Liver (tissue), 8 donors: ENCODE measurements at regions not wholly inside any gene's neighbourhood (a gene's known extent, or its start where the extent isn't known, plus 50 kb on each side); places are given as distances from the start of the nearest gene placed in this dataset.

Experiments used
- DNase-seq: peaks from one replicate; pipeline ENCODE4 v3.0.0-alpha.2; 2017; ENCODE audit warnings: low spot score
- H3K27ac ChIP-seq, 2 donors: one replicate each; pipeline ENCODE4 v1.7.0; 2013; ENCODE audit warnings: inconsistent platforms in 2 of 2, low read length in 2 of 2, control low read depth in 1 of 2, low read depth in 1 of 2, mild to moderate bottlenecking in 1 of 2
- H3K27me3 ChIP-seq, 4 donors: one replicate each; pipeline versions ENCODE4 v1.6.1 to v1.7.0; 2013; ENCODE audit warnings: low read length in 3 of 4, inconsistent platforms in 1 of 4, mild to moderate bottlenecking in 1 of 4, moderate library complexity in 1 of 4; ENCODE audit not compliant: control insufficient read depth in 4 of 4, insufficient read depth in 4 of 4
- H3K36me3 ChIP-seq, 4 donors: one replicate each; pipeline versions ENCODE4 v1.6.1 to v1.7.0; 2013; ENCODE audit warnings: low read length in 3 of 4, mild to moderate bottlenecking in 3 of 4, low read depth in 1 of 4, moderate library complexity in 1 of 4; ENCODE audit not compliant: control insufficient read depth in 4 of 4, insufficient read depth in 3 of 4
- H3K4me1 ChIP-seq, 4 donors: one replicate each; pipeline versions ENCODE4 v1.6.1 to v1.7.0; 2013; ENCODE audit warnings: low read length in 3 of 4, mild to moderate bottlenecking in 3 of 4, moderate library complexity in 1 of 4; ENCODE audit not compliant: control insufficient read depth in 4 of 4, insufficient read depth in 4 of 4
- H3K4me3 ChIP-seq, 3 donors: one replicate each; pipeline versions ENCODE4 v1.6.1 to v1.7.0; 2013; ENCODE audit warnings: low read length in 3 of 3, control low read depth in 1 of 3, low read depth in 1 of 3, mild to moderate bottlenecking in 1 of 3
- H3K9ac ChIP-seq, 2 donors: one replicate each; pipeline ENCODE4 v1.7.0; 2013; ENCODE audit warnings: low read length in 2 of 2, mild to moderate bottlenecking in 2 of 2, moderate library complexity in 2 of 2, control low read depth in 1 of 2, low read depth in 1 of 2
- H3K9me3 ChIP-seq, 4 donors: one replicate each; pipeline versions ENCODE4 v1.6.1 to v1.7.0; 2013; ENCODE audit warnings: low read length in 3 of 4; ENCODE audit not compliant: control insufficient read depth in 4 of 4
- ATF3 ChIP-seq: IDR thresholded peaks from 2 replicates; pipeline ENCODE4 v1.6.1; 2016; ENCODE audit warnings: antibody characterized with exemption
- CTCF ChIP-seq: fragments of 150-350 bp; IDR thresholded peaks from 2 replicates; pipeline ENCODE4 v1.5.1; 2017; ENCODE audit warnings: improper control_type of control experiment, low read depth, low read length; ENCODE audit not compliant: missing input control
- EGR1 ChIP-seq, 2 donors: IDR thresholded peaks; 2 replicates each; pipeline ENCODE4 v1.6.1; 2016 to 2018; ENCODE audit warnings: antibody characterized with exemption in 2 of 2, low read depth in 2 of 2
- FOXA1 ChIP-seq: IDR thresholded peaks from 2 replicates; pipeline ENCODE4 v1.6.1; 2016; ENCODE audit warnings: antibody characterized with exemption
- FOXA2 ChIP-seq: IDR thresholded peaks from 2 replicates; pipeline ENCODE4 v1.6.1; 2016; ENCODE audit warnings: antibody characterized with exemption
- GABPA ChIP-seq, 2 donors: IDR thresholded peaks in 1 of 2; conservative IDR thresholded peaks in 1 of 2; 2 replicates each; pipeline ENCODE4 v1.6.1; 2016; ENCODE audit warnings: antibody characterized with exemption in 2 of 2, mild to moderate bottlenecking in 1 of 2, moderate library complexity in 1 of 2
- HNF4A ChIP-seq, 2 donors: conservative IDR thresholded peaks; 2 replicates each; pipeline ENCODE4 v1.6.1; 2016; ENCODE audit warnings: antibody characterized with exemption in 2 of 2, mild to moderate bottlenecking in 2 of 2
- HNF4G ChIP-seq: IDR thresholded peaks from 2 replicates; pipeline ENCODE4 v1.6.1; 2016; ENCODE audit warnings: antibody characterized with exemption
- JUND ChIP-seq, 2 donors: IDR thresholded peaks; 2 replicates each; pipeline ENCODE4 v1.6.1; 2016; ENCODE audit warnings: antibody characterized with exemption in 2 of 2
- MAX ChIP-seq: IDR thresholded peaks from 2 replicates; pipeline ENCODE4 v1.6.1; 2016; ENCODE audit warnings: antibody characterized with exemption
- NR2F2 ChIP-seq: IDR thresholded peaks from 2 replicates; pipeline ENCODE4 v1.6.1; 2016; ENCODE audit warnings: antibody characterized with exemption
- REST ChIP-seq: IDR thresholded peaks from 2 replicates; pipeline ENCODE4 v1.6.1; 2016; ENCODE audit warnings: antibody characterized with exemption, mild to moderate bottlenecking
- SP1 ChIP-seq: IDR thresholded peaks from 2 replicates; pipeline ENCODE4 v1.6.1; 2018; ENCODE audit warnings: antibody characterized with exemption, mild to moderate bottlenecking
- TAF1 ChIP-seq: conservative IDR thresholded peaks from 2 replicates; pipeline ENCODE4 v1.6.1; 2016; ENCODE audit warnings: antibody characterized with exemption, mild to moderate bottlenecking
- YY1 ChIP-seq: IDR thresholded peaks from 2 replicates; pipeline ENCODE4 v1.6.1; 2016; ENCODE audit warnings: antibody characterized with exemption, mild to moderate bottlenecking
- ZBTB33 ChIP-seq: IDR thresholded peaks from 2 replicates; pipeline ENCODE4 v1.6.1; 2016; ENCODE audit warnings: antibody characterized with exemption
- WGBS: extraction: QIAGEN DNeasy Blood & Tissue Kit; methylation state at CpG from one replicate; pipeline ENCODE4 v1.1.7; 2013; 5-methylcytosine and 5-hydroxymethylcytosine counted together
- donor health status: healthy.
- donor health status: healthy.
- donor health status: healthy.
- donor health status: healthy.
- donor health status: healthy.

GRCh38 chr12:124499190-124499753 lies 68.1 kb downstream of the NCOR2 start:
- no peak overlapping the region for H3K9ac ChIP-seq
- 93% methylated on average over 20 of the region's 20 CpGs for WGBS
- H3K27ac ChIP-seq, result no peak overlapping the region
- no peak overlapping the region for H3K4me3 ChIP-seq
- H3K36me3 ChIP-seq, result no peaks in the 10 kb centered on the region
- no peaks in the 10 kb centered on the region for H3K9me3 ChIP-seq
- H3K27me3 ChIP-seq, result no peaks in the 10 kb centered on the region
- TF ChIP-seq SP1 (no peak), JUND (IDR thresholded peaks at IDR 0.05) (no peak), HNF4A (conservative IDR thresholded peaks at IDR 0.05) (no peak), TAF1 (no peak), HNF4G (no peak), YY1 (no peak), MAX (no peak), ZBTB33 (no peak), FOXA2 (no peak), ATF3 (no peak), CTCF (no peak), REST (no peak), EGR1 (IDR thresholded peaks at IDR 0.05; ENCODE audit: low read depth in 2 of 2) (no peak), GABPA (IDR thresholded peaks at IDR 0.05 in 1 of 2, conservative IDR thresholded peaks at IDR 0.05 in 1 of 2) (no peak), NR2F2 (no peak), FOXA1 (no peak)
- H3K4me1 ChIP-seq, result peaks cover 0 to 37% (median 28%) of the 10 kb centered on the region in 4 donors
- no peak for DNase-seq
